K562 (cell line): ENCODE measurements at regions not wholly inside any gene's neighbourhood (a gene's known extent, or its start where the extent isn't known, plus 50 kb on each side); places are given as distances from the start of the nearest gene placed in this dataset.

Experiments used
- ATAC-seq: fragments of 200-7000 bp; cut with Tn5 transposase; 3 replicates; pipeline ENCODE4 v1.9.1; 2020; ENCODE audit warnings: moderate library complexity
- BruUV-seq: library from RNA; stranded (reverse); fragments of 400-500 nt; replicated peaks from 2 replicates; lab custom pipeline; 2021; lab: Mats Ljungman, UMichigan
- CTCF ChIA-PET: fragments of 300-600 bp; formaldehyde crosslinking; extraction: SDS; loops from one replicate; lab custom pipeline; 2021; ENCODE audit warnings: low intra/inter-chr PET ratio; lab: Yijun Ruan, JAX
- POLR2A ChIA-PET: fragments of 300-600, 350-650 bp; sonication (Branson Sonifier 250); formaldehyde crosslinking; extraction: SDS; loops from one replicate; lab custom pipeline; 2021; ENCODE audit warnings: antibody characterized with exemption, inconsistent platforms; lab: Yijun Ruan, JAX
- DNase-seq, 4 experiments: peaks; one replicate each; pipeline versions ENCODE4 v3.0.0 to v3.0.0-alpha.2; 2011 to 2018; ENCODE audit warnings: low spot score in 3 of 4, mixed read lengths in 3 of 4; ENCODE audit errors: extremely low read depth in 1 of 4
- FAIRE-seq: peaks from 2 replicates; lab custom pipeline; 2011; peaks lifted over from hg19 to GRCh38; lab: Jason Lieb, UNC
- H2AFZ ChIP-seq: 2 replicates; pipeline ENCODE4 v1.6.0; 2011; ENCODE audit warnings: low read depth, low read length, control low read depth, inconsistent platforms
- H3K27ac ChIP-seq: fragments of 200-600 bp; 3 replicates; pipeline ENCODE4 v1.8.0; 2011; ENCODE audit warnings: low read depth, mild to moderate bottlenecking, control low read depth, inconsistent platforms, low read length, moderate library complexity, mixed read lengths; ENCODE audit errors: extremely low read depth
- H3K27me3 ChIP-seq, 2 experiments: fragments of 300-600 bp in 1 of 2; 2 replicates in 1 of 2; 3 replicates in 1 of 2; pipeline versions ENCODE4 v1.6.0 to v1.8.0; 2011; ENCODE audit warnings: inconsistent platforms in 2 of 2, low read length in 2 of 2, mild to moderate bottlenecking in 1 of 2, mixed read lengths in 1 of 2, moderate library complexity in 1 of 2; ENCODE audit not compliant: control insufficient read depth in 2 of 2, insufficient read depth in 2 of 2
- H3K36me3 ChIP-seq: fragments of 300-600 bp; 3 replicates; pipeline ENCODE4 v1.8.0; 2011; ENCODE audit warnings: mild to moderate bottlenecking, low read length, inconsistent platforms; ENCODE audit not compliant: control insufficient read depth, insufficient read depth
- H3K4me1 ChIP-seq, 2 experiments: fragments of 200-600 bp in 1 of 2; replicated peaks in 1 of 2; 2 replicates in 1 of 2; 3 replicates in 1 of 2; pipeline versions ENCODE4 v1.5.1 to v1.8.0; 2011; ENCODE audit warnings: inconsistent platforms in 2 of 2, low read length in 2 of 2, mild to moderate bottlenecking in 1 of 2, mixed read lengths in 1 of 2, moderate library complexity in 1 of 2; ENCODE audit not compliant: control insufficient read depth in 2 of 2, insufficient read depth in 2 of 2
- H3K4me2 ChIP-seq: 2 replicates; pipeline ENCODE4 v1.6.1; 2011; ENCODE audit warnings: low read length, control low read depth, inconsistent platforms, mixed read lengths; ENCODE audit not compliant: insufficient read depth
- H3K4me3 ChIP-seq: fragments of 200-600 bp; sonication (generic), shearing (Covaris generic); 2 replicates; pipeline ENCODE4 v1.5.1; 2016; ENCODE audit warnings: control low read depth, inconsistent platforms
- H3K79me2 ChIP-seq: fragments of 200-600 bp; 3 replicates; pipeline ENCODE4 v1.8.0; 2011; ENCODE audit warnings: low read length, inconsistent platforms; ENCODE audit not compliant: control insufficient read depth, insufficient read depth
- H3K9ac ChIP-seq, 2 experiments: 2 replicates each; pipeline versions ENCODE4 v1.6.0 to v1.6.1; 2011; ENCODE audit warnings: low read depth in 2 of 2, low read length in 2 of 2, control low read depth in 1 of 2, inconsistent platforms in 1 of 2, mild to moderate bottlenecking in 1 of 2, mixed read lengths in 1 of 2; ENCODE audit not compliant: insufficient read depth in 1 of 2
- H3K9me1 ChIP-seq: one replicate; pipeline ENCODE4 v1.6.0; 2011; ENCODE audit warnings: inconsistent platforms, mild to moderate bottlenecking, low read length, moderate library complexity; ENCODE audit not compliant: control insufficient read depth, insufficient read depth
- H3K9me3 ChIP-seq: replicated peaks from 2 replicates; pipeline ENCODE4 v1.5.1; 2011; ENCODE audit warnings: low read depth, low read length, inconsistent platforms; ENCODE audit not compliant: control insufficient read depth, insufficient read depth
- H4K20me1 ChIP-seq: replicated peaks from 2 replicates; pipeline ENCODE4 v1.6.1; 2011; ENCODE audit warnings: low read length, inconsistent platforms, mixed read lengths; ENCODE audit not compliant: control insufficient read depth, insufficient read depth
- ARID3A ChIP-seq: IDR thresholded peaks from 2 replicates; pipeline ENCODE4 v1.6.1; 2012; ENCODE audit warnings: low read depth, low read length, improper control_type of control experiment, borderline replicate concordance
- BRD9 ChIP-seq: fragments of 450-650 bp; IDR thresholded peaks from 2 replicates; pipeline ENCODE4 v1.6.1; 2018; ENCODE audit warnings: low read depth; ENCODE audit not compliant: partially characterized antibody
- FOXM1 ChIP-seq, 2 experiments: fragments of 450-650 bp in 1 of 2; sonication (generic) in 1 of 2; formaldehyde crosslinking in 1 of 2; IDR thresholded peaks; 2 replicates each; pipeline versions ENCODE4 v1.6.1 to v1.9.0; 2017 to 2022; ENCODE audit warnings: low read depth in 2 of 2, mild to moderate bottlenecking in 2 of 2, missing genetic modification reagents in 1 of 2, moderate library complexity in 1 of 2
- GABPB2 ChIP-seq: fragments of 250-450 bp; sonication (Bioruptor Pico); conservative IDR thresholded peaks from 2 replicates; pipeline ENCODE4 v1.5.1; 2021; ENCODE audit warnings: mild to moderate bottlenecking
- HDAC2 ChIP-seq: fragments of 450-650 bp; IDR thresholded peaks from 2 replicates; pipeline ENCODE4 v1.6.1; 2016; ENCODE audit warnings: mild to moderate bottlenecking
- HIVEP1 ChIP-seq: fragments of 250-450 bp; sonication (Bioruptor Pico); IDR thresholded peaks from 2 replicates; pipeline ENCODE4 v1.4.0; 2020; ENCODE audit warnings: mild to moderate bottlenecking
- PPARD ChIP-seq: fragments of 250-450 bp; sonication (Bioruptor Pico); IDR thresholded peaks from 2 replicates; pipeline ENCODE4 v1.8.0; 2022; ENCODE audit warnings: inconsistent platforms, mild to moderate bottlenecking, moderate library complexity
- SMARCA4 ChIP-seq: fragments of 450-650 bp; IDR thresholded peaks from 2 replicates; pipeline ENCODE4 v1.6.1; 2016
- TCFL5 ChIP-seq: fragments of 250-450 bp; sonication (Bioruptor Pico); conservative IDR thresholded peaks from 2 replicates; pipeline ENCODE4 v1.6.1; 2021; ENCODE audit warnings: mild to moderate bottlenecking, moderate library complexity, matching md5 sums
- ZNF316 ChIP-seq: fragments of 450-650 bp; IDR thresholded peaks from 2 replicates; pipeline ENCODE4 v1.6.1; 2016
- ZNF561 ChIP-seq: fragments of 450-650 bp; formaldehyde crosslinking; conservative IDR thresholded peaks from 2 replicates; pipeline ENCODE4 v1.4.0; 2020; ENCODE audit warnings: mild to moderate bottlenecking, moderate library complexity
- in situ Hi-C: fragments of 300-500 bp; cut with MboI; formaldehyde crosslinking; loops from 4 replicates; pipeline ENCODE4 v1.15.0; 2018; ENCODE audit warnings: inconsistent platforms, mixed read lengths
- intact Hi-C: fragments of 100-400 bp; cut with micrococcal nuclease; formaldehyde crosslinking; loops from 2 replicates; pipeline ENCODE4 v1.14.2; 2022
- TF ChIP-seq, protein P1 (sequence below): fragments of 450-650 bp; IDR thresholded peaks from 2 replicates; pipeline ENCODE4 v1.6.1; 2014; ENCODE audit warnings: low read depth, mild to moderate bottlenecking, moderate library complexity, borderline replicate concordance
- TF ChIP-seq, protein P2 (sequence below): fragments of 250-450 bp; sonication (Bioruptor Pico); IDR thresholded peaks from 2 replicates; pipeline ENCODE4 v1.4.0; 2020; ENCODE audit warnings: borderline replicate concordance

DNA sequence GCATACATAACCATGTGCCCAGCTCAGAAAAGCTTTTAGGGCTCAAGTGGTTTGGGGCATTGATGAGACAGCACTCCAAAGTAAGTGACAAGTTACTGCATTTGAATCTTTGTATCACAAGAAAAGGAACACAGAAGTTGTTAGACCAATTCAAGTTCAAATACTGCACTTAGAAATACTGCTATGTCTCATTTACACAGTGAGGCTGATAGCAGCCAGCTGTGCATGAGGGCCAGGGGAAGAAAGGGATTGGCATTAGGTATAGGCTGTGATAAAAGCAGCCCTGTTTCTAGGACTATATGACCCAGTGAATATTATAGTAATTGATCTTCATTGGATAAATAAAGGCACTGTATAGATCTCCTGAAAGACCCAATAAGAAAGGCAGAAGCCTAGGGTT lies 197.8 kb upstream of the SORCS1 start:
- no peak overlapping the region for H3K9ac ChIP-seq
- H3K9me1 ChIP-seq, result no peaks in the 10 kb centered on the region
- H3K36me3 ChIP-seq, result no peaks in the 10 kb centered on the region
- FAIRE-seq (no peak), DNase-seq (no peak), ATAC-seq (no peak)
- ChIA-PET POLR2A (no interaction called here), CTCF (no interaction called here)
- H3K27ac ChIP-seq, result no peak overlapping the region
- BruUV-seq, result no TSS peak
- intact Hi-C loops, result no loop called here
- in situ Hi-C loops, result no loop called here
- H3K4me1 ChIP-seq, result no peaks in the 10 kb centered on the region
- TF ChIP-seq ARID3A (no peak), HDAC2 (no peak), FOXM1 (IDR thresholded peaks at IDR 0.05; ENCODE audit: low read depth) (no peak), FOXM1 (CRISPR knock-in tag; IDR thresholded peaks at IDR 0.05; ENCODE audit: low read depth) (no peak), HIVEP1 (no peak), SMARCA4 (no peak), GABPB2 (CRISPR knock-in tag) (no peak), ZNF561 (CRISPR knock-in tag) (no peak), BRD9 (no peak), ZNF316 (no peak), PPARD (CRISPR knock-in tag) (no peak), TCFL5 (no peak)
- TF ChIP-seq, protein P1, sequence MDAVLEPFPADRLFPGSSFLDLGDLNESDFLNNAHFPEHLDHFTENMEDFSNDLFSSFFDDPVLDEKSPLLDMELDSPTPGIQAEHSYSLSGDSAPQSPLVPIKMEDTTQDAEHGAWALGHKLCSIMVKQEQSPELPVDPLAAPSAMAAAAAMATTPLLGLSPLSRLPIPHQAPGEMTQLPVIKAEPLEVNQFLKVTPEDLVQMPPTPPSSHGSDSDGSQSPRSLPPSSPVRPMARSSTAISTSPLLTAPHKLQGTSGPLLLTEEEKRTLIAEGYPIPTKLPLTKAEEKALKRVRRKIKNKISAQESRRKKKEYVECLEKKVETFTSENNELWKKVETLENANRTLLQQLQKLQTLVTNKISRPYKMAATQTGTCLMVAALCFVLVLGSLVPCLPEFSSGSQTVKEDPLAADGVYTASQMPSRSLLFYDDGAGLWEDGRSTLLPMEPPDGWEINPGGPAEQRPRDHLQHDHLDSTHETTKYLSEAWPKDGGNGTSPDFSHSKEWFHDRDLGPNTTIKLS, result no peak
- TF ChIP-seq, protein P2, sequence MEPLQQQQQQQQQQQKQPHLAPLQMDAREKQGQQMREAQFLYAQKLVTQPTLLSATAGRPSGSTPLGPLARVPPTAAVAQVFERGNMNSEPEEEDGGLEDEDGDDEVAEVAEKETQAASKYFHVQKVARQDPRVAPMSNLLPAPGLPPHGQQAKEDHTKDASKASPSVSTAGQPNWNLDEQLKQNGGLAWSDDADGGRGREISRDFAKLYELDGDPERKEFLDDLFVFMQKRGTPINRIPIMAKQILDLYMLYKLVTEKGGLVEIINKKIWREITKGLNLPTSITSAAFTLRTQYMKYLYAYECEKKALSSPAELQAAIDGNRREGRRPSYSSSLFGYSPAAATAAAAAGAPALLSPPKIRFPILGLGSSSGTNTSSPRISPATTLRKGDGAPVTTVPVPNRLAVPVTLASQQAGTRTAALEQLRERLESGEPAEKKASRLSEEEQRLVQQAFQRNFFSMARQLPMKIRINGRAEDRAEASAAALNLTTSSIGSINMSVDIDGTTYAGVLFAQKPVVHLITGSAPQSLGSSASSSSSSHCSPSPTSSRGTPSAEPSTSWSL (CRISPR knock-in tag), result no peak
- no peak overlapping the region for H3K4me2 ChIP-seq
- H4K20me1 ChIP-seq, result no peaks in the 10 kb centered on the region
- no peaks in the 10 kb centered on the region for H3K79me2 ChIP-seq
- H3K4me3 ChIP-seq, result no peak overlapping the region
- H3K9me3 ChIP-seq, result no peaks in the 10 kb centered on the region
- H3K27me3 ChIP-seq, result no peaks in the 10 kb centered on the region
- no peak overlapping the region for H2AFZ ChIP-seq
